GM21381 (cell line): ENCODE measurements at regions not wholly inside any gene's neighbourhood (a gene's known extent, or its start where the extent isn't known, plus 50 kb on each side); places are given as distances from the start of the nearest gene placed in this dataset.
"Not testable (repeated sequence)": the region's sequence is repeated elsewhere in the genome, so short reads cannot be mapped to it uniquely, and the experiment has no call there.

ENCODE experiments used
- ATAC-seq: cut with Tn5 transposase; IDR thresholded peaks from one replicate; pipeline ENCODE4 v1.9.1; 2021; ENCODE audit warnings: mild to moderate bottlenecking, moderate library complexity; ENCODE audit not compliant: unreplicated experiment

GRCh38 chr10:117745301-117745700 is 202.8 kb downstream of the EMX2 start:
- no peak for ATAC-seq

DNA sequence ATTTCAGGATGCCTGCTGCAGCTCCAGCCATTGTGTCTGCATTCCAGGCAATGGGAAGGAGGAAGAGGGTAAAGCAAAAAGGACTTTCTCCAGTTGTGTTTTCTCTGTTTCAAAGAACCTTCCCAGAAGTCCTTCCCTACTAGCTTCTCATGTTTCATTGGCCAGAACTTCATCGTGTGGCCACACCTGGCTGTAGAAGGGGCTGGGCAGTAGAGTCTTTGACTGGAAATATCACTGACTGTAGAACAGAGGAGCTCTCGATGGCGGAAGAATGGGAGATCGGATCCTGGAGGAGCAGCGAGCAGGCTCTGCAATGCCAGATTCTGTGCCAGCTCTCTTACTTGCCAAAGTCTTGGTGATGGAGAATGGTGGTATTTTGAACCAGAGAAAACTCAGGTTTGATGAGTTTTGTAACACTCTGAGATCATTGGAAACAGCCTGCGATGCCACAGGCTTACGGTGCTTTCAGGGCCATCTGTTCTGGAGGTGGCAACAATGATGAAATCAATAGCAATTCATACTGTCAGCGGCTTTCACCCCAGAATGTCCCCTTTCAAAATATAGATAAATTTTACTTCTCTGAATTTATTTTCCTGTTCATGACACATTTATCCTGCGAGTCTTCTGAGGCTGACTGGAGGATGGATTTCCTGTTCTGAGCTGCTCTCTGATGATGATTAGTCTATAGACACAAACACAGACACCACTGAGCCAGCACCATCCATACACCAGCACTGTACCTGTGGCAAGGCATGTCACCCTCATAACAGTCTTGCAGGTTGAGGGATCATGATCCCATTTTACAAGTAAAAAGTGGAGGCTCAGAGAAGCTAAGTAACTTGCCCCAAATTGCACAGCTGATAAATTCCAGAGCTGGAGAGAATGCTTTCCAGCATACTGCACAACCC is 204.2 kb downstream of the EMX2 start:
- ATAC-seq: no peak

DNA sequence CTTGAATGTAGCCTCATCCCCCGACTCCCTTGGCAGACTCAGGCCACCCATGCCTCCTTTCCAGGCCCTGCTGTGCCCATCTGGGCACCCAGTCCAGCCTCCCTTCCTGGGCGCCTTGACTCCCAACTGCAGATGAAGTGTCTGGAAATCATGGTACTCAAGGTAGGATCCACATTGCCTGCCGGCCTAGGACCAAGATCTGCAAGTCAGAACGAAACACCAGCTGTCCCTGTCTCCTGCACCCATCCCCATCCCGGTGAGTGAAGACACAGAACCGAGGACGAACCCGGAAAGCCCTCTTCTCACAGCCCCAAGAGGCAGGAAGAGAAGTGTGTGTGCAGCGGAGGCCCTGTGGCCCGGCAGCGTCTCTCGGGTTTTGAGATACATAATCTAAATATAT is 205.1 kb downstream of the EMX2 start:
- no peak for ATAC-seq

DNA sequence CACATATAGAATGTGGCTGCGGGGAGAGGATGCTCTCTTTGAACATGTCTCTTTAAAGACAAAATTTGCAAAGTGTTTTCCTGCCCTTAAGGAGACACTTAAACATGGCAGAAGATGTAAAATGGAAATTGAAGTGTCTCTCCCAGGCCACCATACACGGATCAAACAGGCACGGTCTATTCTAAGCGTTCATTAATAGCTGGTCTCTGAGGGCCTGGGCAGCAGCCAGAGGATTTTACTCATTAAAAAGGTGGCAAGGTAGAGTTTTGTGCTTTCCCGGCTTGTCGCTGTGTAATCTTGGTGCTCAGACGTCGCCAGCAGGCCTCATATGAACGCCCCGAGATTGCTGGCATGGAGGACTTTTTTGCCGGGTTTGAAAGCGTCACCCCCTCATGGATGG is 205.5 kb downstream of the EMX2 start:
- no peak for ATAC-seq

- ATAC-seq: no peak
These were observed 208.1 kb downstream of the EMX2 start for GRCh38 chr10:117750616-117751015.

GRCh38 chr10:117751259-117751658 is 208.7 kb downstream of the EMX2 start:
- no peak for ATAC-seq

DNA sequence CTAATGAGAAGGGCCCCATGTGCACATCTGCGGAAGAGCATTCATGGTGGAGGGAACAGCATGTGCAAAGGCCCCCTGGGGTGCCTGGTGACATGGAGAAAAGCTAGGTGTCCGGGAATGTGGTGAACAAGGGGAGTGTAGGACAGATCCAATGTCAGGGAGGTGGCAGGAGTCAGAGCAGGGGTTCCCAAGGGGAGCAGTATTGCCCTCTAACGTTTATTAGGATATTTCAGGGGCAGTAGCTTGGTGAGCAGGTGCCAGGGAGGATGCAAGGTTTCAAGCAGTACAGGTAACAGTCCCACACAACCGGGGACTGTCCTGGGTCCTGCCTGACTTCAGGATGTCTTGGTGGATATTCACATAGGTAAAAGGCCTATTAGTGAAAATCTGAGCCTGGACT is 209.6 kb downstream of the EMX2 start:
- ATAC-seq: no peak

DNA sequence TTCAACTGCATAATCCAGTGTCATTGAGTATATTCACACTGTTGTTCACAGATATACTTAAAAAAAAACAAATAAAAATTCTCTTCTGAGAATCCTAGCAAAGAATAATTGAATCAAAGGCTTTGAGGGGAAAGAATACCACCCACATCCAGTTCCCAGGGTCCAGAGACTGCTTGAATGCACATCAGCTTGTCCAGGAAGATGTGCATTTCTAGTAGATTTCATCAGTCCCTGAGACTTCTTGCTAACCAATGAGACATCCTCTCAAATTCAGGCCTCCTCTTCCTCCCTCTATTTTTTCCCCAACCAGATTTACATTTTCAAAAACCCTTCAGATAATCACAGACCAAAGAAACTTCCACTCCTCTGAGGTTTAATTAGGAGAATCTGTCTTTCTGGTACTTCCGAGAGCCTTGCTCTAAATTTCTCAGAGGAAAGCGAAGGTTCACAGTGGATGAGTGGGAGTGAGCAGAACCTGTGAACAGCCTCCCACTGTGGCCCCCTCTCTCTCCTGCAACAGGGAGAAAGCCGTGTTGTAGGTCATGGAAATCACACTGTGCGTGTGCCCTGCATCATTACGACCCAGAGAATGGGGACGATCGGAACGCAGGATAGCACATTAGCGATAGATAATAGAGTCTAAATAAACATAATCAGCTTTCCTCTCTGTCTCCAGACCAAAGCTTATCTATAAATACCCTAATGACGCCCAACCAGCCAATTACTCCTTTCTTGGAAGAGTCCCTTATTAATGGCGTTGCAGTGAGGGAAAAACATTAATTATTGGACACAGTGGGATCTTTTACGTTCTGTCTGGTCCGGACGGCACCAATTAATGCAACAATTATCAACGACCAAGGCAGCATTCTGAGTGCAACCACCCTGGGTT is 212.5 kb downstream of the EMX2 start:
- ATAC-seq: no peak

DNA sequence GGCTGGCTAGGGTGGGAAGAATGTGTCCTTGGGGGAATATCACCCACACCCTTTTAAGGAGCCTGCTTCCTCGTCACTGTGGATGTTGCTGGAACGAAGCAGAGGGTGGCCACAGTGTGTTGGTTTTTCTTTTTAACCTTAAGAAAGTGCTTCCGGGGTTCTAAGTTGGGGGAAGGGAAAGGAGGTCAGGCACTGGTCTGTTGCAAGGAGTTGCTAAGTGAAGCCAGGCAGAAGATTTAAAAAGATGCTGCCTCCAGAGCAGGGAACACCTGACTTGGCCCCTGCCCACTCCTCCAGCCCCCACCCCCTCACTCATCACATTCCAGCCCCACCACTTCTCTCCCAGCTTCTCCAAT is 213.1 kb downstream of the EMX2 start:
- ATAC-seq: no peak

- no peak for ATAC-seq
These were observed 214.7 kb downstream of the EMX2 start for GRCh38 chr10:117757086-117757720.

DNA sequence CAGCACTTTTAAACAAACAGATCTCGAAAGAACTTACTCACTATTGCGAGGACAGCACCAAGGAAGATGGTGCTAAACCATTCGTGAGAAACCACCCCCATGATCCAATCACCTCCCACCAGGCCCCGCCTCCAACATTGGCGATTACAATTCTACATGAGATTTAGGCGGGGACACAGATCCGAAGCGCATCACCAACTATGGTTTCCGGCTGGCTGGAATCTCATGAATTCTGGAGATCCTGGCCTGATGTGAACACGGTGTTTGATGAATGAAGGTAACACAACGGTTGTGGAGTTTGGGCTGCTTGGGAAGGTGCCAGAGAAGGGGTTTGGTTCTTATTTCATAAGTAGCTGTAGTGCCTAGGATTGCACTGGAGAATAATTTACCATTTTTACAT is 216.7 kb downstream of the EMX2 start:
- no peak for ATAC-seq

- no peak for ATAC-seq
These were observed 219.1 kb downstream of the EMX2 start for GRCh38 chr10:117761695-117762094.

DNA sequence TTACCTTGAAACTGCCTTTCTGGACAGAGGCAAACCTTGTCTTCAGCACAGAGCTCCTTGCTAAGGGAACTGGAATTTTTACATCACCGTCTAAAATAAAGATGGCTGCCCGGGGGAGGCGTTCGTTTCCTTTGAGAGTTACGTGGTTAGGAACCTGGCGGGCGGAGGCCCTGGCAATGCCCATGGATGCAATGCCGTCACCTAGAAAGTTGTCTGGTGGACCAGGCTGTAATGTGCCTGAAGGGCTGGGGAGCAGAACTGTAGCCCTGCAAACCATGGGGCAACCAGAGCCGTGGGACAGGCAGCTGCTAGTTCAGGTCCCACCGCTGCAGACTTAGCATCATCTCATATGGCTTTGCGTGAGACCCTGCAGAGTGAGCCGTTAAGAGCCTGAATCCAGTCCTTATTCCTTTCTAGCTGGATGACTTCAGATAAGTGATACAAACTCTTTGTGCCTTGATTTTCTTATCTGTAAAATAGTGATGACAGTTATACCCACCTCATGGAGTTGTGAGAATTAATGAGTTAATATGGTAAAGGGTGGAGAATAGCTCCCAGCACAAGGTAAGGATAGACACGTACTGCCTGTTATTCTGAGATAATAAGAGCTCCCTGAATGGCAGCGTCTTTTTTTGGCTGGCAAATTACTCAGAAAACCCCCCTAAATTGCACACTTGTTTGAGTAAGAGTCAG is 219.7 kb downstream of the EMX2 start:
- no peak for ATAC-seq

GRCh38 chr10:117762819-117763172 is 220.2 kb downstream of the EMX2 start:
- no peak for ATAC-seq

GRCh38 chr10:117763528-117763927 is 221.0 kb downstream of the EMX2 start:
- no peak for ATAC-seq

GRCh38 chr10:117768333-117769042 is 225.9 kb downstream of the EMX2 start:
- ATAC-seq: no peak

DNA sequence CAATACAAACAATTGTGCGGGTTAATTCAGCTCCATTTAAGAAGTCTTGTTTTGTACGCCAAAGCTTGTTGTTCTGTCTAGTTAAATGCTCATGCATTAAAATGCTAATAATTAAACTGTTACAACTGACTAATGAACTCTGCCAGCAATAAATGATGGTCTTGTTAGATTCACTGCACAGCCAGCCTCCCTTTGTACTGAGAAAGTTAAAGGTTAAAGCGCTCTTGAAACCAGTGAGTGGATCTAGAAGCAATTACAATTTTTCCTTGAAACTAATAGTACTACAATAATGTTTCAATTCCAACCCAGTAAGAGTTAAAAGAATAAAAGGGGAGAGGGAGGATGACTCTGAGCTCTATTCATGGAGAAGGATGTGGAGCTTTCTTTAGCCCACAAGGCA is 233.0 kb downstream of the EMX2 start:
- ATAC-seq: no peak

DNA sequence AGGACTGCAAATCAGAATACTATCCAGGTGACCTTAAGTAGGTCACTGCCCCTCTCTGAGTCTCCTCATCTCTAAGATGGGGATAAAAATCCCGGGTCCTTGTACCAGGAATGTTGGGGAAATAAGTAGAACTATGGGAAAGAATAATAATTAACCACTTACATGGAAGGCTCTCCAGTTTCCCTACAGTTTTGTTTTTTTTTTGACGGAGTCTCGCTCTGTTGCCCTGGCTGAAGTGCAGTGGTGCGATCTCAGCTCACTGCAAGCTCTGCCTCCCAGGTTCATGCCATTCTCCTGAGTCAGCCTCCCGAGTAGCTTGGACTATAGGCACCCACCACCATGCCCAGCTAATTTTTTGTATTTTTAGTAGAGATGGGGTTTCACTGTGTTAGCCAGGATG is 234.7 kb downstream of the EMX2 start:
- ATAC-seq: not testable (repeated sequence)

- ATAC-seq: no peak
These were observed 235.7 kb downstream of the EMX2 start for GRCh38 chr10:117778241-117778640.

- ATAC-seq: no peak
These were observed 237.9 kb downstream of the EMX2 start for GRCh38 chr10:117780411-117780810.
